ENCODE measurements at regions not wholly inside any gene's neighbourhood (a gene's known extent, or its start where the extent isn't known, plus 50 kb on each side); places are given as distances from the start of the nearest gene placed in this dataset.
"Not testable (repeated sequence)": the region's sequence is repeated elsewhere in the genome, so short reads cannot be mapped to it uniquely, and the experiment has no call there.

DNA sequence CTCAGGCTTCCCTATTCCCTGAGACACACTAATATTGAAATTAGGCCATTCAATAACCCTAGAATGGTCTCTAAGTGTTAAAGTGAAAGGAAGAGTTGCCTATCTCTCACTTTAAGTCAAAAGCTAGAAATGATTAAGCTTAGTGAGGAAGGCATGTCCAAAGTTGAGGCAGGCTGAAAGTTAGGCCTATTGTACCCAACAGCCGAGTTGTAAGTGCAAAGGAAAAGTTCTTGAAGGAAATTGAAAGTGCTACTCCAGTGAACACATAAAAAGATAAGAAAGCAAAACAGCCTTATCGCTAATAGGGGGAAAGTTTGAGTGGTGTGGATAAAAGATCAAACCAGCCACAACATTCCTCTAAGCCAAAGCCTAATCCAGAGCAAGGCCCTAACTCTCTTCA is 117.9 kb upstream of the SPATA12 start:
- TF ChIP-seq, protein P1, sequence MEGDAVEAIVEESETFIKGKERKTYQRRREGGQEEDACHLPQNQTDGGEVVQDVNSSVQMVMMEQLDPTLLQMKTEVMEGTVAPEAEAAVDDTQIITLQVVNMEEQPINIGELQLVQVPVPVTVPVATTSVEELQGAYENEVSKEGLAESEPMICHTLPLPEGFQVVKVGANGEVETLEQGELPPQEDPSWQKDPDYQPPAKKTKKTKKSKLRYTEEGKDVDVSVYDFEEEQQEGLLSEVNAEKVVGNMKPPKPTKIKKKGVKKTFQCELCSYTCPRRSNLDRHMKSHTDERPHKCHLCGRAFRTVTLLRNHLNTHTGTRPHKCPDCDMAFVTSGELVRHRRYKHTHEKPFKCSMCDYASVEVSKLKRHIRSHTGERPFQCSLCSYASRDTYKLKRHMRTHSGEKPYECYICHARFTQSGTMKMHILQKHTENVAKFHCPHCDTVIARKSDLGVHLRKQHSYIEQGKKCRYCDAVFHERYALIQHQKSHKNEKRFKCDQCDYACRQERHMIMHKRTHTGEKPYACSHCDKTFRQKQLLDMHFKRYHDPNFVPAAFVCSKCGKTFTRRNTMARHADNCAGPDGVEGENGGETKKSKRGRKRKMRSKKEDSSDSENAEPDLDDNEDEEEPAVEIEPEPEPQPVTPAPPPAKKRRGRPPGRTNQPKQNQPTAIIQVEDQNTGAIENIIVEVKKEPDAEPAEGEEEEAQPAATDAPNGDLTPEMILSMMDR (IDR thresholded peaks at IDR 0.05; ENCODE audit: borderline replicate concordance, insufficient read depth, low read depth, low read length): no peak
- H3K4me3 ChIP-seq (ENCODE audit: low read depth, low read length): no peak overlapping the region

DNA sequence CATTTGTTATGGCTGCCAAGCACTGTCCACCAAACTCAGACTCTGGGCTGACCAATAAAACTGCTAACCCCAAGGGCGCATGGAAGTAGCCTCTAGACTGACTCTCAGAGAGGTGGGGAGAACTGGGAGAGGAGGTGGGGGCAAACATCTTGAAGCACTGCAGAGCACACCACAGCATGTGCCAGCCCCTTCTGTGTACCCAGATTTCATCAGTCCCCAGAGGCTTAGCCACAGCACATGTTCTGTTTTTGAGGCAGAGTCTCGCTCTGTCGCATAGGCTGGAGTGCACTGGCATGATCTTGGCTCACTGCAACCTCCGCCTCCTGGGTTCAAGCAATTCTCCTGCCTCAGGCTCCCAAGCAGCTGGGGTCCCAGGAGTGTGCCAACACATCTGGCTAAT is 119.5 kb upstream of the SPATA12 start:
- TF ChIP-seq, protein P1 (IDR thresholded peaks at IDR 0.05; ENCODE audit: borderline replicate concordance, insufficient read depth, low read depth, low read length): no peak
- no peak overlapping the region for H3K4me3 ChIP-seq (ENCODE audit: low read depth, low read length)

DNA sequence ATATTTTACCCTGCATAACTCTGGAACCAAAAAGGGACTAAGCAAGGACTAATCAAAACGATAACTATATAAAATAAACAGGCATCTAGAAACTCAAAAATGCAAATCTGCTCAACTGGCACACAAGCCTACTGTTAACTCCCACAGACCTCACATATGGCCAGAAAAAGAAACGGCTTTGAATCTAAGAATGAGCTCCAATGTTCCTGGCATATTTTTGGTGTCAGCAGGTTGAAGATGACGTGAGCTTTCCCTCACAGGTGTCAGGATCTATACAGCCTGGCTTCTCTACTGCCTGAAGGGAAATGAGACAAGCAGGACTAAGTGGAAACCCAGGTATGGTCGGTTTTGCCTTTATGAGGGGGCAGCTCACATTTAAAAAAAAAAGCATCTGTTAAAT is 120.1 kb upstream of the SPATA12 start:
- TF ChIP-seq, protein P1 (IDR thresholded peaks at IDR 0.05; ENCODE audit: borderline replicate concordance, insufficient read depth, low read depth, low read length): no peak
- no peak overlapping the region for H3K4me3 ChIP-seq (ENCODE audit: low read depth, low read length)

DNA sequence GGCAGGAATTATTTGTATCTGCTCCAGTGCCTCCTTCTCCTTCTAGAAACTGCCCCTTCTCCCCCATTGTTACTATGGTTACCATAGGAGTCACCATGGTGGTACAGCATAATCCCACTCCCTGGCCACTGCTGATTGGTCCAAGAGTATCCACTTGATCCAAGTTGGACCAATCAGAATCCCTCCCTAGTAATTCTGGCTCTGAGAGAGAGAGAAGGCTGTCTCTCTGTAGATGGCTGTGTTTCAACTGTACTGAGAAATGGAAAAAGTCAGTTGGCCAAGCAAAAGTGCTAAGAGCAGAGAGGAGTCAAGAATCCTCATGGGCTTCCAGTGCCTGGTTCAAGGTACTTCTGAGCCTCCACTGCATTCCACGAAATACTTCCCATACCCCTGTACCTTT is 120.6 kb upstream of the SPATA12 start:
- TF ChIP-seq, protein P1 (IDR thresholded peaks at IDR 0.05; ENCODE audit: borderline replicate concordance, insufficient read depth, low read depth, low read length): no peak
- H3K4me3 ChIP-seq (ENCODE audit: low read depth, low read length): no peak overlapping the region

DNA sequence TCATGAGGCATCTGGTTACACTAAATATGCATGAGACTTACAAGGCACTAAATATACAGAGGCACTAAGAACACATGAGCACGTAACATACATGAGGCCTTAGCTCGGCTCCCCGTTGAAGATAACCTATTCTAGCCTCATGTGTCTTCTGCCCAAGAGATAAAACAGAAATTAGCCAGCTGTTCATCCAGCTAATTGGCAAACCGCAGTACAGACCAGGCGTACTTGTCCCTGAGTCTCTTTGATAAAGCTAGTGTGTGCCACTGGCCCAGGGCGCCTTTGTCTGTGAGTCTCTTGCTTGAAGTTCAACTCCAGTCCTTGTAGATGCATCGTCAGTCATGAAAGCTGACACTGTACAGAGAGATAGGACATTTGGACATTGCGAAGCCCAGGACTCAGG is 121.9 kb upstream of the SPATA12 start:
- H3K4me3 ChIP-seq (ENCODE audit: low read depth, low read length): no peak overlapping the region
- TF ChIP-seq, protein P1 (IDR thresholded peaks at IDR 0.05; ENCODE audit: borderline replicate concordance, insufficient read depth, low read depth, low read length): no peak

DNA sequence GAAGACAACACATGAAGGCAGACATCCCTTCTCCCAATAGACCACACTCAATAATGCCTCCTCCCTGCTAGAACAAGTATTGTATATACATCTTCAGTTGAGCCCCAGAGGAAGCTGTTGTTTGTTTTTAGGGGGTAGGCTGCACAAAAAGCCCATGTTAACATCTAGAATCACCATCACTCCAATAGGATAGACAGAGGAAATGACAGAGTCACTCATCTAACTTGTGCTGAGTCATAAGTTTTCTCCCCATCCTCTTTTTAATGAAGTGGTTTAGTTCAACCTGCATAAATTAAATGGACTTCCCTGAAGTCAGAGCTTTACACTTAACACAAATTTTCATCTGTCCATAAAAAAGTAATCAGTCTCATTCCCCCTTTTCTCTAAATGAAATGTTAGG is 122.9 kb upstream of the SPATA12 start:
- TF ChIP-seq, protein P1 (IDR thresholded peaks at IDR 0.05; ENCODE audit: borderline replicate concordance, insufficient read depth, low read depth, low read length): no peak

GRCh38 chr3:56935811-56936210 is 124.7 kb upstream of the SPATA12 start:
- H3K4me3 ChIP-seq (ENCODE audit: low read depth, low read length): no peak overlapping the region
- TF ChIP-seq, protein P1 (IDR thresholded peaks at IDR 0.05; ENCODE audit: borderline replicate concordance, insufficient read depth, low read depth, low read length): no peak

More for the DNA sequence above, 122.9 kb upstream of the SPATA12 start:
- no peak overlapping the region for H3K4me3 ChIP-seq (ENCODE audit: low read depth, low read length)

- not testable (repeated sequence) for H3K4me3 ChIP-seq (ENCODE audit: low read depth, low read length)
Observed at GRCh38 chr3:56934481-56934880, 126.0 kb upstream of the SPATA12 start.
